ENCODE measurements at regions not wholly inside any gene's neighbourhood (a gene's known extent, or its start where the extent isn't known, plus 50 kb on each side); places are given as distances from the start of the nearest gene placed in this dataset.

GRCh38 chr10:33579996-33580395 is 245.5 kb upstream of the NRP1 start:
- no peak for DNase-seq

GRCh38 chr10:33573606-33574005 is 239.1 kb upstream of the NRP1 start:
- no peak for DNase-seq

- no peak for DNase-seq
These were observed 237.1 kb upstream of the NRP1 start for GRCh38 chr10:33571616-33572015.

- DNase-seq = no peak
These were observed 236.0 kb upstream of the NRP1 start for GRCh38 chr10:33570495-33570894.

- DNase-seq = no peak
These were observed 235.2 kb upstream of the NRP1 start for GRCh38 chr10:33569702-33570101.

GRCh38 chr10:33566426-33566825 is 232.0 kb upstream of the NRP1 start:
- no peak for DNase-seq

GRCh38 chr10:33566001-33566400 is 231.5 kb upstream of the NRP1 start:
- DNase-seq = no peak

GRCh38 chr10:33565231-33565630 is 230.8 kb upstream of the NRP1 start:
- no peak for DNase-seq

- no peak for DNase-seq
These were observed 224.6 kb upstream of the NRP1 start for GRCh38 chr10:33559105-33559504.

GRCh38 chr10:33557313-33557712 is 222.8 kb upstream of the NRP1 start:
- no peak for DNase-seq

GRCh38 chr10:33556620-33557019 is 222.2 kb upstream of the NRP1 start:
- DNase-seq = no peak

- no peak for DNase-seq
These were observed 221.6 kb upstream of the NRP1 start for GRCh38 chr10:33556103-33556502.

GRCh38 chr10:33553748-33554571 is 219.5 kb upstream of the NRP1 start:
- DNase-seq = no peak

- no peak for DNase-seq
These were observed 217.8 kb upstream of the NRP1 start for GRCh38 chr10:33552290-33552689.

- DNase-seq = no peak
These were observed 216.3 kb upstream of the NRP1 start for GRCh38 chr10:33550811-33551210.

GRCh38 chr10:33547976-33548375 is 213.5 kb upstream of the NRP1 start:
- DNase-seq = no peak

- no peak for DNase-seq
These were observed 211.6 kb upstream of the NRP1 start for GRCh38 chr10:33546031-33546430.

- no peak for DNase-seq
These were observed 208.5 kb upstream of the NRP1 start for GRCh38 chr10:33542752-33543505.

- no peak for DNase-seq
These were observed 204.6 kb upstream of the NRP1 start for GRCh38 chr10:33539116-33539515.

GRCh38 chr10:33537066-33537465 is 202.6 kb upstream of the NRP1 start:
- no peak for DNase-seq

- DNase-seq = no peak
These were observed 202.0 kb upstream of the NRP1 start for GRCh38 chr10:33536508-33536907.

- DNase-seq = no peak
These were observed 201.4 kb upstream of the NRP1 start for GRCh38 chr10:33535866-33536265.

GRCh38 chr10:33534416-33534815 is 199.9 kb upstream of the NRP1 start:
- no peak for DNase-seq

- no peak for DNase-seq
These were observed 199.1 kb upstream of the NRP1 start for GRCh38 chr10:33533612-33534011.

Data from activated T-cell treated with anti-CD3 and anti-CD28 coated beads, Interleukin-2, amount 50 U/mL, for 48 hours (primary cell).